ENCODE measurements at regions not wholly inside any gene's neighbourhood (a gene's known extent, or its start where the extent isn't known, plus 50 kb on each side); places are given as distances from the start of the nearest gene placed in this dataset.

GRCh38 chr1:209416716-209417115, 166.8 kb upstream of the CAMK1G start:
- TF ChIP-seq ZFX (IDR thresholded peaks at IDR 0.05; ENCODE audit: borderline replicate concordance): no peak
- TF ChIP-seq, protein P1, sequence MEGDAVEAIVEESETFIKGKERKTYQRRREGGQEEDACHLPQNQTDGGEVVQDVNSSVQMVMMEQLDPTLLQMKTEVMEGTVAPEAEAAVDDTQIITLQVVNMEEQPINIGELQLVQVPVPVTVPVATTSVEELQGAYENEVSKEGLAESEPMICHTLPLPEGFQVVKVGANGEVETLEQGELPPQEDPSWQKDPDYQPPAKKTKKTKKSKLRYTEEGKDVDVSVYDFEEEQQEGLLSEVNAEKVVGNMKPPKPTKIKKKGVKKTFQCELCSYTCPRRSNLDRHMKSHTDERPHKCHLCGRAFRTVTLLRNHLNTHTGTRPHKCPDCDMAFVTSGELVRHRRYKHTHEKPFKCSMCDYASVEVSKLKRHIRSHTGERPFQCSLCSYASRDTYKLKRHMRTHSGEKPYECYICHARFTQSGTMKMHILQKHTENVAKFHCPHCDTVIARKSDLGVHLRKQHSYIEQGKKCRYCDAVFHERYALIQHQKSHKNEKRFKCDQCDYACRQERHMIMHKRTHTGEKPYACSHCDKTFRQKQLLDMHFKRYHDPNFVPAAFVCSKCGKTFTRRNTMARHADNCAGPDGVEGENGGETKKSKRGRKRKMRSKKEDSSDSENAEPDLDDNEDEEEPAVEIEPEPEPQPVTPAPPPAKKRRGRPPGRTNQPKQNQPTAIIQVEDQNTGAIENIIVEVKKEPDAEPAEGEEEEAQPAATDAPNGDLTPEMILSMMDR (IDR thresholded peaks at IDR 0.05): no peak
